Activated CD4-positive, alpha-beta memory T cell treated with anti-CD3 and anti-CD28 coated beads, Interleukin-2, amount 10 ng/mL, durations not matched to agents 7 days and 5 days (primary cell): ENCODE measurements at regions not wholly inside any gene's neighbourhood (a gene's known extent, or its start where the extent isn't known, plus 50 kb on each side); places are given as distances from the start of the nearest gene placed in this dataset.

Experiments used
- CTCF ChIA-PET: fragments of 350-600 bp; sonication (Branson Sonifier 250); formaldehyde crosslinking; loops from one replicate; lab custom pipeline; 2021; ENCODE audit warnings: antibody characterized with exemption, inconsistent platforms; lab: Charles Lee
- POLR2A ChIA-PET: fragments of 350-600 bp; sonication (Branson Sonifier 250); formaldehyde crosslinking; loops from one replicate; lab custom pipeline; 2021; ENCODE audit warnings: antibody characterized with exemption; lab: Charles Lee
- DNase-seq: peaks from one replicate; pipeline ENCODE4 v3.0.0-alpha.2; 2020
- H3K27ac Mint-ChIP-seq: one replicate; pipeline ENCODE4 v1.8.0; 2021; ENCODE audit warnings: mild to moderate bottlenecking, mixed read lengths
- H3K27me3 Mint-ChIP-seq: one replicate; pipeline ENCODE4 v1.8.0; 2021; ENCODE audit warnings: mixed read lengths
- H3K36me3 Mint-ChIP-seq: one replicate; pipeline ENCODE4 v1.8.0; 2021; ENCODE audit warnings: low read depth, mixed read lengths
- H3K4me1 Mint-ChIP-seq: one replicate; pipeline ENCODE4 v1.8.0; 2021; ENCODE audit warnings: mixed read lengths
- H3K4me3 Mint-ChIP-seq: one replicate; pipeline ENCODE4 v1.8.0; 2021; ENCODE audit warnings: mild to moderate bottlenecking, mixed read lengths
- H3K9me3 Mint-ChIP-seq: one replicate; pipeline ENCODE4 v1.8.0; 2021; ENCODE audit warnings: mixed read lengths

- Mint-ChIP-seq H3K9me3 (no peaks in the 10 kb centered on the region), H3K27ac (no peak overlapping the region), H3K4me1 (no peaks in the 10 kb centered on the region), H3K36me3 (no peaks in the 10 kb centered on the region), H3K4me3 (no peak overlapping the region), H3K27me3 (no peaks in the 10 kb centered on the region)
- no peak for DNase-seq
- ChIA-PET POLR2A (no interaction called here), CTCF (no interaction called here)
Measured at GRCh38 chr2:226270285-226271058, 529.1 kb downstream of the IRS1 start.

- H3K4me1 Mint-ChIP-seq = no peaks in the 10 kb centered on the region
- H3K36me3 Mint-ChIP-seq = no peaks in the 10 kb centered on the region
- H3K9me3 Mint-ChIP-seq = peaks cover under 1% of the 10 kb centered on the region
- ChIA-PET CTCF (no interaction called here), POLR2A (no interaction called here)
- no peaks in the 10 kb centered on the region for H3K27me3 Mint-ChIP-seq
- H3K27ac Mint-ChIP-seq = no peak overlapping the region
- H3K4me3 Mint-ChIP-seq = no peak overlapping the region
- DNase-seq = no peak
Measured at GRCh38 chr2:226267516-226268289, 531.9 kb downstream of the IRS1 start.

- no peaks in the 10 kb centered on the region for H3K4me1 Mint-ChIP-seq
- H3K36me3 Mint-ChIP-seq = no peaks in the 10 kb centered on the region
- no peak overlapping the region for H3K4me3 Mint-ChIP-seq
- peaks cover 3% of the 10 kb centered on the region for H3K9me3 Mint-ChIP-seq
- DNase-seq = no peak
- H3K27ac Mint-ChIP-seq = no peak overlapping the region
- POLR2A ChIA-PET = no interaction called here
- CTCF ChIA-PET = no interaction called here
- no peaks in the 10 kb centered on the region for H3K27me3 Mint-ChIP-seq
Measured at GRCh38 chr2:226256709-226257376, 542.8 kb downstream of the IRS1 start.

- CTCF ChIA-PET = no interaction called here
- no peaks in the 10 kb centered on the region for H3K27me3 Mint-ChIP-seq
- POLR2A ChIA-PET = no interaction called here
Measured at GRCh38 chr2:226256237-226256636, 543.4 kb downstream of the IRS1 start.

GRCh38 chr2:226251661-226252060 is 548.0 kb downstream of the IRS1 start:
- H3K27me3 Mint-ChIP-seq = no peaks in the 10 kb centered on the region
- peaks cover 3% of the 10 kb centered on the region for H3K9me3 Mint-ChIP-seq
- no peak overlapping the region for H3K27ac Mint-ChIP-seq
- H3K4me1 Mint-ChIP-seq = no peaks in the 10 kb centered on the region
- H3K36me3 Mint-ChIP-seq = no peaks in the 10 kb centered on the region
- H3K4me3 Mint-ChIP-seq = no peak overlapping the region
- no peak for DNase-seq
- CTCF ChIA-PET = no interaction called here
- POLR2A ChIA-PET = no interaction called here

More at GRCh38 chr2:226256237-226256636, 543.4 kb downstream of the IRS1 start:
- Mint-ChIP-seq H3K27ac (no peak overlapping the region), H3K4me3 (no peak overlapping the region), H3K36me3 (no peaks in the 10 kb centered on the region), H3K4me1 (no peaks in the 10 kb centered on the region), H3K9me3 (peaks cover 3% of the 10 kb centered on the region)
- no peak for DNase-seq

- POLR2A ChIA-PET = no interaction called here
- H3K27me3 Mint-ChIP-seq = no peaks in the 10 kb centered on the region
- DNase-seq = no peak
- no peak overlapping the region for H3K4me3 Mint-ChIP-seq
- H3K9me3 Mint-ChIP-seq = no peaks in the 10 kb centered on the region
- CTCF ChIA-PET = interaction anchor here (1.6 kb wide), 1 partner anchor 555 kb away, joined by 4 read pairs; no protein-coding TSS in a partner anchor
- no peaks in the 10 kb centered on the region for H3K36me3 Mint-ChIP-seq
- H3K27ac Mint-ChIP-seq = no peak overlapping the region
- H3K4me1 Mint-ChIP-seq = no peaks in the 10 kb centered on the region
Measured at GRCh38 chr2:226247289-226248275, 552.0 kb downstream of the IRS1 start.

GRCh38 chr2:226234187-226234586 is 565.4 kb downstream of the IRS1 start:
- H3K27me3 Mint-ChIP-seq = no peaks in the 10 kb centered on the region
- H3K27ac Mint-ChIP-seq = no peak overlapping the region
- ChIA-PET CTCF (no interaction called here), POLR2A (no interaction called here)
- no peaks in the 10 kb centered on the region for H3K4me1 Mint-ChIP-seq
- no peak for DNase-seq
- H3K9me3 Mint-ChIP-seq = no peaks in the 10 kb centered on the region
- no peaks in the 10 kb centered on the region for H3K36me3 Mint-ChIP-seq
- H3K4me3 Mint-ChIP-seq = no peak overlapping the region

- POLR2A ChIA-PET = no interaction called here
- CTCF ChIA-PET = no interaction called here
- no peak overlapping the region for H3K4me3 Mint-ChIP-seq
- no peaks in the 10 kb centered on the region for H3K36me3 Mint-ChIP-seq
- no peaks in the 10 kb centered on the region for H3K4me1 Mint-ChIP-seq
- no peak overlapping the region for H3K27ac Mint-ChIP-seq
- H3K9me3 Mint-ChIP-seq = no peaks in the 10 kb centered on the region
- DNase-seq = no peak
- H3K27me3 Mint-ChIP-seq = no peaks in the 10 kb centered on the region
Measured at GRCh38 chr2:226233388-226233787, 566.2 kb downstream of the IRS1 start.

- Mint-ChIP-seq H3K36me3 (no peaks in the 10 kb centered on the region), H3K9me3 (no peaks in the 10 kb centered on the region), H3K4me1 (no peaks in the 10 kb centered on the region), H3K27ac (no peak overlapping the region), H3K4me3 (no peak overlapping the region), H3K27me3 (peaks cover 2% of the 10 kb centered on the region)
- DNase-seq = no peak
- CTCF ChIA-PET = interaction anchor here (1.5 kb wide), 1 partner anchor 12 kb away, joined by 4 read pairs; no protein-coding TSS in a partner anchor
- POLR2A ChIA-PET = no interaction called here
Measured at GRCh38 chr2:226228080-226228479, 571.5 kb downstream of the IRS1 start.

- H3K36me3 Mint-ChIP-seq = no peaks in the 10 kb centered on the region
- H3K27me3 Mint-ChIP-seq = peaks cover 3% of the 10 kb centered on the region
- no peaks in the 10 kb centered on the region for H3K4me1 Mint-ChIP-seq
- H3K4me3 Mint-ChIP-seq = no peak overlapping the region
- no peak overlapping the region for H3K27ac Mint-ChIP-seq
- ChIA-PET POLR2A (no interaction called here), CTCF (interaction anchor here (1.2 to 1.5 kb wide), 2 partner anchors 9 to 11 kb away, joined by 3 to 4 read pairs; no protein-coding TSS in a partner anchor)
- no peak for DNase-seq
- H3K9me3 Mint-ChIP-seq = no peaks in the 10 kb centered on the region
Measured at GRCh38 chr2:226227341-226227740, 572.3 kb downstream of the IRS1 start.

GRCh38 chr2:226223704-226224103 is 575.9 kb downstream of the IRS1 start:
- peaks cover 3% of the 10 kb centered on the region for H3K27me3 Mint-ChIP-seq
- H3K36me3 Mint-ChIP-seq = no peaks in the 10 kb centered on the region
- CTCF ChIA-PET = no interaction called here
- H3K27ac Mint-ChIP-seq = no peak overlapping the region
- DNase-seq = no peak
- H3K4me1 Mint-ChIP-seq = no peaks in the 10 kb centered on the region
- H3K9me3 Mint-ChIP-seq = no peaks in the 10 kb centered on the region
- POLR2A ChIA-PET = no interaction called here
- H3K4me3 Mint-ChIP-seq = no peak overlapping the region

GRCh38 chr2:226220511-226220910 is 579.1 kb downstream of the IRS1 start:
- Mint-ChIP-seq H3K9me3 (no peaks in the 10 kb centered on the region), H3K4me3 (no peak overlapping the region), H3K4me1 (no peaks in the 10 kb centered on the region), H3K36me3 (no peaks in the 10 kb centered on the region), H3K27me3 (peaks cover 3% of the 10 kb centered on the region), H3K27ac (no peak overlapping the region)
- DNase-seq = no peak
- ChIA-PET CTCF (no interaction called here), POLR2A (no interaction called here)
